GM23338 (cell line): ENCODE measurements at regions not wholly inside any gene's neighbourhood (a gene's known extent, or its start where the extent isn't known, plus 50 kb on each side); places are given as distances from the start of the nearest gene placed in this dataset.

Experiments
- ATAC-seq: fragments of 200-7000 bp; cut with Tn5 transposase; 3 replicates; pipeline ENCODE4 v1.9.1; 2020
- DNase-seq: peaks from one replicate; pipeline ENCODE4 v3.0.0-alpha.2; 2015; ENCODE audit warnings: low spot score
- H2AFZ ChIP-seq: fragments of 200-600 bp; sonication (generic); 2 replicates; pipeline ENCODE4 v1.8.0; 2016; ENCODE audit warnings: antibody characterized with exemption, mild to moderate bottlenecking, moderate library complexity
- H3F3A ChIP-seq: fragments of 200-600 bp; sonication (generic); replicated peaks from 2 replicates; pipeline ENCODE4 v1.8.0; 2017; ENCODE audit warnings: antibody characterized with exemption, mixed run types, low read depth
- H3K27ac ChIP-seq: fragments of 200-600 bp; sonication (generic); 2 replicates; pipeline ENCODE4 v1.6.1; 2016; ENCODE audit warnings: low read depth
- H3K27me3 ChIP-seq: fragments of 200-600 bp; sonication (generic); 2 replicates; pipeline ENCODE4 v1.8.0; 2016; ENCODE audit warnings: mild to moderate bottlenecking, mixed run types, moderate library complexity; ENCODE audit not compliant: insufficient read depth
- H3K36me3 ChIP-seq: fragments of 200-600 bp; sonication (generic); 2 replicates; pipeline ENCODE4 v1.8.0; 2016; ENCODE audit warnings: mild to moderate bottlenecking; ENCODE audit not compliant: insufficient read depth
- H3K4me1 ChIP-seq: fragments of 200-600 bp; sonication (generic); 2 replicates; pipeline ENCODE4 v1.8.0; 2016; ENCODE audit warnings: mild to moderate bottlenecking, moderate library complexity; ENCODE audit not compliant: insufficient read depth
- H3K4me2 ChIP-seq: fragments of 200-600 bp; sonication (generic); 2 replicates; pipeline ENCODE4 v1.7.1; 2017; ENCODE audit warnings: mixed run types
- H3K4me3 ChIP-seq: fragments of 200-600 bp; sonication (generic); 2 replicates; pipeline ENCODE4 v1.6.1; 2016; ENCODE audit warnings: mixed run types
- H3K79me2 ChIP-seq: fragments of 200-600 bp; sonication (generic); replicated peaks from 2 replicates; pipeline ENCODE4 v1.8.0; 2017; ENCODE audit warnings: mild to moderate bottlenecking; ENCODE audit not compliant: insufficient read depth
- H3K9me2 ChIP-seq: fragments of 200-600 bp; sonication (generic); 2 replicates; pipeline ENCODE4 v1.8.0; 2017; ENCODE audit not compliant: insufficient read depth
- H4K20me1 ChIP-seq: fragments of 200-600 bp; sonication (generic); replicated peaks from 2 replicates; pipeline ENCODE4 v1.8.0; 2017; ENCODE audit warnings: mild to moderate bottlenecking; ENCODE audit not compliant: insufficient read depth
- H3K27ac Mint-ChIP-seq: 2 replicates; pipeline ENCODE4 v1.8.0; 2020; ENCODE audit warnings: inconsistent platforms, mild to moderate bottlenecking, moderate library complexity, mixed read lengths
- H3K27me3 Mint-ChIP-seq: 3 replicates; pipeline ENCODE4 v1.8.0; 2022; ENCODE audit warnings: low read depth, mild to moderate bottlenecking, moderate library complexity, mixed read lengths, inconsistent platforms; ENCODE audit not compliant: insufficient read depth, poor library complexity
- H3K36me3 Mint-ChIP-seq: 3 replicates; pipeline ENCODE4 v1.8.0; 2021; ENCODE audit warnings: low read depth, mild to moderate bottlenecking, inconsistent platforms, moderate library complexity, mixed read lengths
- H3K4me1 Mint-ChIP-seq: 3 replicates; pipeline ENCODE4 v1.8.0; 2020; ENCODE audit warnings: mild to moderate bottlenecking, inconsistent platforms, mixed read lengths
- H3K4me3 Mint-ChIP-seq: 3 replicates; pipeline ENCODE4 v1.8.0; 2021; ENCODE audit warnings: moderate library complexity, mild to moderate bottlenecking, inconsistent platforms, mixed read lengths
- H3K9me3 Mint-ChIP-seq: 3 replicates; pipeline ENCODE4 v1.8.0; 2020; ENCODE audit warnings: moderate library complexity, mild to moderate bottlenecking, inconsistent platforms, mixed read lengths
- CREB1 ChIP-seq: fragments of 250-450 bp; sonication (Bioruptor Pico); IDR thresholded peaks from 2 replicates; pipeline ENCODE4 v1.5.0; 2020; ENCODE audit warnings: low read depth, mild to moderate bottlenecking, moderate library complexity
- EZH2 ChIP-seq: fragments of 200-600 bp; sonication (generic); IDR thresholded peaks from one replicate; pipeline ENCODE4 v1.8.0; 2017; ENCODE audit warnings: antibody characterized with exemption, mild to moderate bottlenecking, low read depth; ENCODE audit not compliant: unreplicated experiment
- EZH2phosphoT487 ChIP-seq: fragments of 200-600 bp; sonication (generic); IDR thresholded peaks from one replicate; pipeline ENCODE4 v1.8.1; 2018; ENCODE audit warnings: antibody characterized with exemption; ENCODE audit not compliant: unreplicated experiment
- JUNB ChIP-seq: IDR thresholded peaks from one replicate; pipeline ENCODE4 v1.6.1; 2016; ENCODE audit warnings: antibody characterized with exemption; ENCODE audit not compliant: unreplicated experiment
- NANOG ChIP-seq: IDR thresholded peaks from 2 replicates; pipeline ENCODE4 v1.6.1; 2016; ENCODE audit warnings: antibody characterized with exemption, borderline replicate concordance
- POLR2AphosphoS5 ChIP-seq: IDR thresholded peaks from 2 replicates; pipeline ENCODE4 v1.6.1; 2016; ENCODE audit warnings: antibody characterized with exemption, low read depth
- STAT1 ChIP-seq: IDR thresholded peaks from one replicate; pipeline ENCODE4 v1.6.1; 2016; ENCODE audit warnings: antibody characterized with exemption; ENCODE audit not compliant: unreplicated experiment
- ZNF114 ChIP-seq: fragments of 250-450 bp; sonication (Bioruptor Pico); IDR thresholded peaks from 2 replicates; pipeline ENCODE4 v1.5.0; 2020; ENCODE audit warnings: mild to moderate bottlenecking, moderate library complexity
- ZNF331 ChIP-seq: fragments of 250-450 bp; sonication (Bioruptor Pico); IDR thresholded peaks from 2 replicates; pipeline ENCODE4 v1.5.0; 2020; ENCODE audit warnings: low read depth, mild to moderate bottlenecking, moderate library complexity
- TF ChIP-seq, protein P1 (sequence below): fragments of 250-450 bp; sonication (Bioruptor Pico); IDR thresholded peaks from 2 replicates; pipeline ENCODE4 v1.5.0; 2020; ENCODE audit warnings: mild to moderate bottlenecking, moderate library complexity
- TF ChIP-seq, protein P2 (sequence below), 2 experiments: fragments of 200-600 bp in 1 of 2; sonication (generic) in 1 of 2; conservative IDR thresholded peaks; 2 replicates each; pipeline versions ENCODE4 v1.5.1 to v1.6.1; 2016 to 2017; ENCODE audit warnings: antibody characterized with exemption in 2 of 2, low read depth in 2 of 2, mild to moderate bottlenecking in 2 of 2, moderate library complexity in 1 of 2
- TF ChIP-seq, protein P3 (sequence below): IDR thresholded peaks from 2 replicates; pipeline ENCODE4 v1.6.1; 2016; ENCODE audit warnings: antibody characterized with exemption
- TF ChIP-seq, protein P4 (sequence below): IDR thresholded peaks from one replicate; pipeline ENCODE4 v1.6.1; 2018; ENCODE audit warnings: antibody characterized with exemption; ENCODE audit not compliant: unreplicated experiment

DNA sequence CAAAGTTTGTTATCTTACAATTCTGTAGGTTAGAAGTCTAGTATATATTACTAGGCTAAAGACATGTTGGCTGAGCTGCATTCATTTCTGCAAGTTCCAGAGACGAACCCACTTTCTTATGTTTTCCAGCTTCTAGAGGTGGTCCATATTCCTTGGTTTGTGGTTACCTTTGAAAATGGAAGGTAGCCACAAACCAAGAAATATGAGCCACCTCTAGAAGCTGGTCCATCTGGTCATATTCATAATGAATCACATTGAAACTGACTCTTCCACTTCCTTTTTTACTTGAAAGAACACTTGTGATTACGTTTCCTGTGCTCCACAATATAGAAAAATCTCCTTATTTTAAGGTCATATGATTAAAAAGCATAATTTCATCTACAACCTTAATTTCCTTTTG lies 943.0 kb upstream of the PCDH9 start:
- H3K9me3 Mint-ChIP-seq, result 0 out of 3 replicates have a peak, but pooled peaks cover 5% of the 10 kb centered on the region
- no peak overlapping the region for H3K27ac Mint-ChIP-seq
- no peak for ATAC-seq
- Histone ChIP-seq H3F3A (no peaks in the 10 kb centered on the region), H3K36me3 (no peaks in the 10 kb centered on the region), H3K4me3 (no peak overlapping the region), H3K9me2 (peaks cover 12% of the 10 kb centered on the region; the same call in 1 of the 2 replicates), H2AFZ (no peak overlapping the region; the same call in 1 of the 2 replicates), H3K4me1 (no peaks in the 10 kb centered on the region), H4K20me1 (no peaks in the 10 kb centered on the region), H3K27me3 (no peaks in the 10 kb centered on the region), H3K79me2 (no peaks in the 10 kb centered on the region), H3K27ac (no peak overlapping the region), H3K4me2 (no peak overlapping the region)
- H3K36me3 Mint-ChIP-seq, result peaks cover 4% of the 10 kb centered on the region; the same call in 1 of the 3 replicates
- DNase-seq, result no peak
- H3K4me1 Mint-ChIP-seq, result no peaks in the 10 kb centered on the region
- no peaks in the 10 kb centered on the region for H3K27me3 Mint-ChIP-seq
- no peak overlapping the region for H3K4me3 Mint-ChIP-seq
- TF ChIP-seq, protein P1, sequence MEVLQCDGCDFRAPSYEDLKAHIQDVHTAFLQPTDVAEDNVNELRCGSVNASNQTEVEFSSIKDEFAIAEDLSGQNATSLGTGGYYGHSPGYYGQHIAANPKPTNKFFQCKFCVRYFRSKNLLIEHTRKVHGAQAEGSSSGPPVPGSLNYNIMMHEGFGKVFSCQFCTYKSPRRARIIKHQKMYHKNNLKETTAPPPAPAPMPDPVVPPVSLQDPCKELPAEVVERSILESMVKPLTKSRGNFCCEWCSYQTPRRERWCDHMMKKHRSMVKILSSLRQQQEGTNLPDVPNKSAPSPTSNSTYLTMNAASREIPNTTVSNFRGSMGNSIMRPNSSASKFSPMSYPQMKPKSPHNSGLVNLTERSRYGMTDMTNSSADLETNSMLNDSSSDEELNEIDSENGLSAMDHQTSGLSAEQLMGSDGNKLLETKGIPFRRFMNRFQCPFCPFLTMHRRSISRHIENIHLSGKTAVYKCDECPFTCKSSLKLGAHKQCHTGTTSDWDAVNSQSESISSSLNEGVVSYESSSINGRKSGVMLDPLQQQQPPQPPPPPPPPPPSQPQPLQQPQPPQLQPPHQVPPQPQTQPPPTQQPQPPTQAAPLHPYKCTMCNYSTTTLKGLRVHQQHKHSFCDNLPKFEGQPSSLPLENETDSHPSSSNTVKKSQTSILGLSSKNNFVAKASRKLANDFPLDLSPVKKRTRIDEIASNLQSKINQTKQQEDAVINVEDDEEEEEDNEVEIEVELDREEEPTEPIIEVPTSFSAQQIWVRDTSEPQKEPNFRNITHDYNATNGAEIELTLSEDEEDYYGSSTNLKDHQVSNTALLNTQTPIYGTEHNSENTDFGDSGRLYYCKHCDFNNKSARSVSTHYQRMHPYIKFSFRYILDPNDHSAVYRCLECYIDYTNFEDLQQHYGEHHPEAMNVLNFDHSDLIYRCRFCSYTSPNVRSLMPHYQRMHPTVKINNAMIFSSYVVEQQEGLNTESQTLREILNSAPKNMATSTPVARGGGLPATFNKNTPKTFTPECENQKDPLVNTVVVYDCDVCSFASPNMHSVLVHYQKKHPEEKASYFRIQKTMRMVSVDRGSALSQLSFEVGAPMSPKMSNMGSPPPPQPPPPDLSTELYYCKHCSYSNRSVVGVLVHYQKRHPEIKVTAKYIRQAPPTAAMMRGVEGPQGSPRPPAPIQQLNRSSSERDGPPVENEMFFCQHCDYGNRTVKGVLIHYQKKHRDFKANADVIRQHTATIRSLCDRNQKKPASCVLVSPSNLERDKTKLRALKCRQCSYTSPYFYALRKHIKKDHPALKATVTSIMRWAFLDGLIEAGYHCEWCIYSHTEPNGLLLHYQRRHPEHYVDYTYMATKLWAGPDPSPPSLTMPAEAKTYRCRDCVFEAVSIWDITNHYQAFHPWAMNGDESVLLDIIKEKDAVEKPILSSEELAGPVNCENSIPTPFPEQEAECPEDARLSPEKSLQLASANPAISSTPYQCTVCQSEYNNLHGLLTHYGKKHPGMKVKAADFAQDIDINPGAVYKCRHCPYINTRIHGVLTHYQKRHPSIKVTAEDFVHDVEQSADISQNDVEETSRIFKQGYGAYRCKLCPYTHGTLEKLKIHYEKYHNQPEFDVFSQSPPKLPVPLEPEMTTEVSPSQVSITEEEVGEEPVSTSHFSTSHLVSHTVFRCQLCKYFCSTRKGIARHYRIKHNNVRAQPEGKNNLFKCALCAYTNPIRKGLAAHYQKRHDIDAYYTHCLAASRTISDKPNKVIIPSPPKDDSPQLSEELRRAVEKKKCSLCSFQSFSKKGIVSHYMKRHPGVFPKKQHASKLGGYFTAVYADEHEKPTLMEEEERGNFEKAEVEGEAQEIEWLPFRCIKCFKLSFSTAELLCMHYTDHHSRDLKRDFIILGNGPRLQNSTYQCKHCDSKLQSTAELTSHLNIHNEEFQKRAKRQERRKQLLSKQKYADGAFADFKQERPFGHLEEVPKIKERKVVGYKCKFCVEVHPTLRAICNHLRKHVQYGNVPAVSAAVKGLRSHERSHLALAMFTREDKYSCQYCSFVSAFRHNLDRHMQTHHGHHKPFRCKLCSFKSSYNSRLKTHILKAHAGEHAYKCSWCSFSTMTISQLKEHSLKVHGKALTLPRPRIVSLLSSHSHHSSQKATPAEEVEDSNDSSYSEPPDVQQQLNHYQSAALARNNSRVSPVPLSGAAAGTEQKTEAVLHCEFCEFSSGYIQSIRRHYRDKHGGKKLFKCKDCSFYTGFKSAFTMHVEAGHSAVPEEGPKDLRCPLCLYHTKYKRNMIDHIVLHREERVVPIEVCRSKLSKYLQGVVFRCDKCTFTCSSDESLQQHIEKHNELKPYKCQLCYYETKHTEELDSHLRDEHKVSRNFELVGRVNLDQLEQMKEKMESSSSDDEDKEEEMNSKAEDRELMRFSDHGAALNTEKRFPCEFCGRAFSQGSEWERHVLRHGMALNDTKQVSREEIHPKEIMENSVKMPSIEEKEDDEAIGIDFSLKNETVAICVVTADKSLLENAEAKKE (CRISPR knock-in tag), result no peak
- no peak for TF ChIP-seq ZNF331 (CRISPR knock-in tag)
- TF ChIP-seq, protein P2, sequence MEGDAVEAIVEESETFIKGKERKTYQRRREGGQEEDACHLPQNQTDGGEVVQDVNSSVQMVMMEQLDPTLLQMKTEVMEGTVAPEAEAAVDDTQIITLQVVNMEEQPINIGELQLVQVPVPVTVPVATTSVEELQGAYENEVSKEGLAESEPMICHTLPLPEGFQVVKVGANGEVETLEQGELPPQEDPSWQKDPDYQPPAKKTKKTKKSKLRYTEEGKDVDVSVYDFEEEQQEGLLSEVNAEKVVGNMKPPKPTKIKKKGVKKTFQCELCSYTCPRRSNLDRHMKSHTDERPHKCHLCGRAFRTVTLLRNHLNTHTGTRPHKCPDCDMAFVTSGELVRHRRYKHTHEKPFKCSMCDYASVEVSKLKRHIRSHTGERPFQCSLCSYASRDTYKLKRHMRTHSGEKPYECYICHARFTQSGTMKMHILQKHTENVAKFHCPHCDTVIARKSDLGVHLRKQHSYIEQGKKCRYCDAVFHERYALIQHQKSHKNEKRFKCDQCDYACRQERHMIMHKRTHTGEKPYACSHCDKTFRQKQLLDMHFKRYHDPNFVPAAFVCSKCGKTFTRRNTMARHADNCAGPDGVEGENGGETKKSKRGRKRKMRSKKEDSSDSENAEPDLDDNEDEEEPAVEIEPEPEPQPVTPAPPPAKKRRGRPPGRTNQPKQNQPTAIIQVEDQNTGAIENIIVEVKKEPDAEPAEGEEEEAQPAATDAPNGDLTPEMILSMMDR (conservative IDR thresholded peaks at IDR 0.05; ENCODE audit: low read depth in 2 of 2), result no peak
- TF ChIP-seq, protein P3, sequence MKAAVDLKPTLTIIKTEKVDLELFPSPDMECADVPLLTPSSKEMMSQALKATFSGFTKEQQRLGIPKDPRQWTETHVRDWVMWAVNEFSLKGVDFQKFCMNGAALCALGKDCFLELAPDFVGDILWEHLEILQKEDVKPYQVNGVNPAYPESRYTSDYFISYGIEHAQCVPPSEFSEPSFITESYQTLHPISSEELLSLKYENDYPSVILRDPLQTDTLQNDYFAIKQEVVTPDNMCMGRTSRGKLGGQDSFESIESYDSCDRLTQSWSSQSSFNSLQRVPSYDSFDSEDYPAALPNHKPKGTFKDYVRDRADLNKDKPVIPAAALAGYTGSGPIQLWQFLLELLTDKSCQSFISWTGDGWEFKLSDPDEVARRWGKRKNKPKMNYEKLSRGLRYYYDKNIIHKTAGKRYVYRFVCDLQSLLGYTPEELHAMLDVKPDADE, result no peak
- no peak for TF ChIP-seq POLR2AphosphoS5
- TF ChIP-seq NANOG, result no peak
- TF ChIP-seq STAT1, result no peak
- TF ChIP-seq, protein P4, sequence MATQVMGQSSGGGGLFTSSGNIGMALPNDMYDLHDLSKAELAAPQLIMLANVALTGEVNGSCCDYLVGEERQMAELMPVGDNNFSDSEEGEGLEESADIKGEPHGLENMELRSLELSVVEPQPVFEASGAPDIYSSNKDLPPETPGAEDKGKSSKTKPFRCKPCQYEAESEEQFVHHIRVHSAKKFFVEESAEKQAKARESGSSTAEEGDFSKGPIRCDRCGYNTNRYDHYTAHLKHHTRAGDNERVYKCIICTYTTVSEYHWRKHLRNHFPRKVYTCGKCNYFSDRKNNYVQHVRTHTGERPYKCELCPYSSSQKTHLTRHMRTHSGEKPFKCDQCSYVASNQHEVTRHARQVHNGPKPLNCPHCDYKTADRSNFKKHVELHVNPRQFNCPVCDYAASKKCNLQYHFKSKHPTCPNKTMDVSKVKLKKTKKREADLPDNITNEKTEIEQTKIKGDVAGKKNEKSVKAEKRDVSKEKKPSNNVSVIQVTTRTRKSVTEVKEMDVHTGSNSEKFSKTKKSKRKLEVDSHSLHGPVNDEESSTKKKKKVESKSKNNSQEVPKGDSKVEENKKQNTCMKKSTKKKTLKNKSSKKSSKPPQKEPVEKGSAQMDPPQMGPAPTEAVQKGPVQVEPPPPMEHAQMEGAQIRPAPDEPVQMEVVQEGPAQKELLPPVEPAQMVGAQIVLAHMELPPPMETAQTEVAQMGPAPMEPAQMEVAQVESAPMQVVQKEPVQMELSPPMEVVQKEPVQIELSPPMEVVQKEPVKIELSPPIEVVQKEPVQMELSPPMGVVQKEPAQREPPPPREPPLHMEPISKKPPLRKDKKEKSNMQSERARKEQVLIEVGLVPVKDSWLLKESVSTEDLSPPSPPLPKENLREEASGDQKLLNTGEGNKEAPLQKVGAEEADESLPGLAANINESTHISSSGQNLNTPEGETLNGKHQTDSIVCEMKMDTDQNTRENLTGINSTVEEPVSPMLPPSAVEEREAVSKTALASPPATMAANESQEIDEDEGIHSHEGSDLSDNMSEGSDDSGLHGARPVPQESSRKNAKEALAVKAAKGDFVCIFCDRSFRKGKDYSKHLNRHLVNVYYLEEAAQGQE, result no peak
- TF ChIP-seq ZNF114, result no peak
- no peak for TF ChIP-seq CREB1
- TF ChIP-seq JUNB, result no peak
- no peak for TF ChIP-seq EZH2phosphoT487
- TF ChIP-seq EZH2, result no peak
